Natural killer cell (primary cell): ENCODE measurements at regions not wholly inside any gene's neighbourhood (a gene's known extent, or its start where the extent isn't known, plus 50 kb on each side); places are given as distances from the start of the nearest gene placed in this dataset.

Experiments used
- ATAC-seq, 3 donors: fragments of 150-1000 bp in 2 of 3; fragments of 200-7000 bp in 1 of 3; cut with Tn5 transposase; 1 replicate in 1 of 3; 2 replicates in 2 of 3; pipeline ENCODE4 v1.10.0; 2021; ENCODE audit warnings: mild to moderate bottlenecking in 2 of 3, moderate library complexity in 2 of 3
- DNase-seq, 2 donors: peaks; one replicate each; pipeline versions ENCODE4 v3.0.0 to v3.0.0-alpha.2; 2013 to 2021; ENCODE audit warnings: mixed read lengths in 1 of 2
- H3K27ac ChIP-seq: one replicate; pipeline ENCODE4 v1.5.1; 2013; ENCODE audit warnings: mild to moderate bottlenecking, low read length
- H3K27me3 ChIP-seq: one replicate; pipeline ENCODE4 v1.6.1; 2013; ENCODE audit warnings: low read length; ENCODE audit not compliant: control insufficient read depth, insufficient read depth
- H3K36me3 ChIP-seq: one replicate; pipeline ENCODE4 v1.6.1; 2013; ENCODE audit warnings: low read length; ENCODE audit not compliant: control insufficient read depth, insufficient read depth
- H3K4me1 ChIP-seq: one replicate; pipeline ENCODE4 v1.6.1; 2013; ENCODE audit warnings: low read length; ENCODE audit not compliant: control insufficient read depth, insufficient read depth
- H3K4me3 ChIP-seq: one replicate; pipeline ENCODE4 v1.5.1; 2013; ENCODE audit warnings: low read length
- H3K9me3 ChIP-seq: one replicate; pipeline ENCODE4 v1.6.1; 2013; ENCODE audit warnings: low read length; ENCODE audit not compliant: control insufficient read depth, insufficient read depth
- H3K27ac Mint-ChIP-seq, 2 donors: one replicate each; pipeline ENCODE4 v1.8.0; 2022; ENCODE audit warnings: mild to moderate bottlenecking in 2 of 2, mixed read lengths in 2 of 2, moderate library complexity in 1 of 2
- H3K27me3 Mint-ChIP-seq, 2 donors: one replicate each; pipeline ENCODE4 v1.8.0; 2022; ENCODE audit warnings: low read depth in 2 of 2, mixed read lengths in 2 of 2
- H3K36me3 Mint-ChIP-seq: one replicate; pipeline ENCODE4 v1.8.0; 2022; ENCODE audit warnings: mixed read lengths
- H3K4me1 Mint-ChIP-seq, 2 donors: one replicate each; pipeline ENCODE4 v1.8.0; 2022; ENCODE audit warnings: mixed read lengths in 2 of 2
- H3K4me3 Mint-ChIP-seq: one replicate; pipeline ENCODE4 v1.8.0; 2022; ENCODE audit warnings: mild to moderate bottlenecking, moderate library complexity, mixed read lengths
- H3K9me3 Mint-ChIP-seq, 2 donors: one replicate each; pipeline ENCODE4 v1.8.0; 2022; ENCODE audit warnings: mixed read lengths in 2 of 2
- WGBS: methylation state at CpG from one replicate; pipeline ENCODE4 v1.1.7; 2013; ENCODE audit warnings: missing lambda C conversion rate; ENCODE audit not compliant: insufficient coverage; 5-methylcytosine and 5-hydroxymethylcytosine counted together
- intact Hi-C: fragments of 100-400 bp; cut with micrococcal nuclease; formaldehyde crosslinking; loops from one replicate; pipeline ENCODE4 v1.14.2; 2022
- TF ChIP-seq, protein P1 (sequence below): fragments of 200-600 bp; IDR thresholded peaks from one replicate; pipeline ENCODE4 v1.8.0; 2022; ENCODE audit warnings: antibody characterized with exemption

DNA sequence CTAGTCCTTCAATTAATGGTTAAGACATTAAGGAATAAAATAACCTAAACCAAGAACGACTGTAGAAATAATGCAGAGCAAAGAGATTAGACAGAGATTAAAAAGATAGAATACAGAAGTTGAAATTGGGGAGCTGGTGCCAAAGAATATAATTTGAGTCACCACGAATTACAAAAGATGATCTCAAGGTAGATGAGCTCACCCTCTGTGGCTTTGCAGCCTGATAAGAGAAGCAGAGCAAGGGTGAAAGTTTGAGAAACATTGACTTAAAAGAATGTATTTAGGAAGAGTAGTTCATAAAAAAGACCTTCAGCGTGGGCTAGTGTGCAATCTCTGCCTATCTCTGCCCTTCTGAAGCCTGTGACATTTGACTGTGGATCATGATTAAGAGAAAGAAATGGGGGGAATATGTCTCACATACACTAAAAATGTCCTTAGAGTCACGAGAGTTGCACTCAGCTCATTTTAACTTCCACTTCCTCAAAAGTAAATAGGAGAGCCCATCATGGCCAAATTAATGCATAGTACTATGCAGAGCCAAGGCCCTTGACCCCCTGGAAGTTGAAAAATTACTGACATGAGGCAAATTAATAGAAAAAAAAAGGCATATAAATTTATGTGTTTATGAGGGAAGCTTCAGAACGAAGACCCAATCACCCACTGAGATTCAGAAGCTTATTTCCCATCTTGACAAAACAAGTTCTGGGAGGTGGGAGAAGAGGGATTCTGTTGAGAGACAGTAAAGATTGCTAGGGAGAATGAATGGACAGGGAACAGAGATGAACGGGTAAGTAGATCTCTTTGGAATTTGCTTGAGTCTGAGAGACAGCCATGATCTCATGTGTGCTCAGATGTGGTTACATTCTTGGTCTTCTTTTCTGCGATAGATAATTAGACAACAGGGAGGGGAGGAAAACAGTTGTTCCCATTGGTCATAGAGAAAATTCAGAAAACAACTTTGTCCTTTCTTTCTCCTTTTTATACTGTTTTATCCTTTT is 395.4 kb upstream of the LRRC7 start:
- peaks cover 11% of the 10 kb centered on the region for H3K36me3 Mint-ChIP-seq
- TF ChIP-seq, protein P1, sequence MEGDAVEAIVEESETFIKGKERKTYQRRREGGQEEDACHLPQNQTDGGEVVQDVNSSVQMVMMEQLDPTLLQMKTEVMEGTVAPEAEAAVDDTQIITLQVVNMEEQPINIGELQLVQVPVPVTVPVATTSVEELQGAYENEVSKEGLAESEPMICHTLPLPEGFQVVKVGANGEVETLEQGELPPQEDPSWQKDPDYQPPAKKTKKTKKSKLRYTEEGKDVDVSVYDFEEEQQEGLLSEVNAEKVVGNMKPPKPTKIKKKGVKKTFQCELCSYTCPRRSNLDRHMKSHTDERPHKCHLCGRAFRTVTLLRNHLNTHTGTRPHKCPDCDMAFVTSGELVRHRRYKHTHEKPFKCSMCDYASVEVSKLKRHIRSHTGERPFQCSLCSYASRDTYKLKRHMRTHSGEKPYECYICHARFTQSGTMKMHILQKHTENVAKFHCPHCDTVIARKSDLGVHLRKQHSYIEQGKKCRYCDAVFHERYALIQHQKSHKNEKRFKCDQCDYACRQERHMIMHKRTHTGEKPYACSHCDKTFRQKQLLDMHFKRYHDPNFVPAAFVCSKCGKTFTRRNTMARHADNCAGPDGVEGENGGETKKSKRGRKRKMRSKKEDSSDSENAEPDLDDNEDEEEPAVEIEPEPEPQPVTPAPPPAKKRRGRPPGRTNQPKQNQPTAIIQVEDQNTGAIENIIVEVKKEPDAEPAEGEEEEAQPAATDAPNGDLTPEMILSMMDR = no peak
- H3K4me3 ChIP-seq = no peak overlapping the region
- H3K27ac Mint-ChIP-seq = no peak overlapping the region
- intact Hi-C loops = no loop called here
- 62% methylated on average over 6 of the region's 7 CpGs for WGBS
- H3K4me3 Mint-ChIP-seq = no peak overlapping the region
- H3K9me3 Mint-ChIP-seq = peaks cover 16 to 17% of the 10 kb centered on the region in 2 donors
- ATAC-seq (no peak), DNase-seq (no peak)
- H3K4me1 Mint-ChIP-seq = no peaks in the 10 kb centered on the region
- H3K9me3 ChIP-seq = peaks cover 7% of the 10 kb centered on the region
- no peaks in the 10 kb centered on the region for H3K27me3 ChIP-seq
- no peaks in the 10 kb centered on the region for H3K27me3 Mint-ChIP-seq
- no peaks in the 10 kb centered on the region for H3K4me1 ChIP-seq
- no peaks in the 10 kb centered on the region for H3K36me3 ChIP-seq
- no peak overlapping the region for H3K27ac ChIP-seq

DNA sequence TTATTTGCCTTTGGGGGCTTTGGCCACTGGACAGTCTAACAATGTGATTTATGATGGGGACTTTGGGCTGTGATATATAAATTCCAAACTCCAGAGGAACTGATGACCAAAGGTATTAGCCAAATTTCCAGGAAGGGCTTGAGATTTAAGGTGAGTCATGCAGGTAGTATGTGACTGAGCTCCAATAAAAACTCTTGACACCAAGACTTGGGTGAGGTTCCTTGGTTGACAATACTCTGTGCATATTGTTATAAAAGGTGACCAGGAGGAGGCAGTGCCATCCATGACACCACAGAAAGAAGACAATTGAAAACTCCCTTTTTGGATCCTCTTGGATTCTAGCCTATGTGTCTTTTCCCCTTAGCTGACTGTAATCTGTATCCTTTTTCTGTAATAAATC is 392.7 kb upstream of the LRRC7 start:
- Mint-ChIP-seq H3K36me3 (peaks cover 5% of the 10 kb centered on the region), H3K27me3 (no peaks in the 10 kb centered on the region), H3K9me3 (peaks cover 12 to 17% of the 10 kb centered on the region in 2 donors), H3K4me1 (no peaks in the 10 kb centered on the region), H3K27ac (no peak overlapping the region), H3K4me3 (no peak overlapping the region)
- Histone ChIP-seq H3K36me3 (no peaks in the 10 kb centered on the region), H3K9me3 (peaks cover 7% of the 10 kb centered on the region), H3K4me1 (no peaks in the 10 kb centered on the region), H3K27me3 (no peaks in the 10 kb centered on the region), H3K4me3 (no peak overlapping the region), H3K27ac (no peak overlapping the region)
- ATAC-seq (no peak), DNase-seq (no peak)
- intact Hi-C loops = no loop called here
- TF ChIP-seq, protein P1 = no peak

DNA sequence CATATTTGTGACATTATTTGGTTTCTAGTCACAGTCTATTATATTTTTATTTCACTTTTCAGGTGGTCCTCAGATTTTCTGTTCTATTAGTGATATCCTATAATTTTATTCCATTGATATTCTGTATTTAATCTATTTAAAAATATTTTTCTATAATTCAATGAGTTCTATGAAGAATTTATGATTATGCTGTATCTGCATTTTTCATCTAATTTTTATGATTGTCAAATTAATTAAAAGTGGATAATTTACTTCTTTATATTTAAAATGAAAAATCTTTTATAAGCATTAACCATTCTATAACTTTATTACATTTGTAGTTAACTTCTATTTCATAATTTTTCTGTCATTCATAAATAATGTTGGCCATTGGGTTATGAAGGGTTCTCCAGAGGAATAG is 387.4 kb upstream of the LRRC7 start:
- Mint-ChIP-seq H3K4me3 (no peak overlapping the region), H3K27me3 (no peaks in the 10 kb centered on the region), H3K4me1 (no peaks in the 10 kb centered on the region), H3K9me3 (peaks cover 3 to 4% of the 10 kb centered on the region in 2 donors), H3K36me3 (no peaks in the 10 kb centered on the region), H3K27ac (no peak overlapping the region)
- DNase-seq = no peak
- Histone ChIP-seq H3K4me3 (no peak overlapping the region), H3K27me3 (no peaks in the 10 kb centered on the region), H3K9me3 (no peaks in the 10 kb centered on the region), H3K4me1 (no peaks in the 10 kb centered on the region), H3K36me3 (no peaks in the 10 kb centered on the region), H3K27ac (no peak overlapping the region)
- ATAC-seq = no peak
- intact Hi-C loops = no loop called here
- TF ChIP-seq, protein P1 = no peak

DNA sequence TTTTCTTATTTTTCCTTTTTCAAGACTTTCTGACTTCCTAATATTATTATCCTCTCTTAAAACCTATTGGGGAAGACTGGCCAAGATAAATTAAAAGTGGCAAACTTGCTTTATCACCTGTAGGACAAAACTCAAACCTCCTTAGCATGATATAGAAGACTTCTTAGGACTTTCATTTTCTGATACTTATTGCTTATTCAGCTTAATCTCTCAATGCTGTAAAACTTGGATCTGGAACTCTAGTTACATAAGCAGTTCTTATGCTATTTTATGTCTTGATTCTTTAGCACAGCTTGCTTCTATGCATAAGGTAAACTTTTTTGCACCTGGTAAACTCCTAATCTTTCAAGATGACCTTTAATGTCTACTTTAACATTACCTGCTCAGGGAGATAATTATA is 382.3 kb upstream of the LRRC7 start:
- H3K27ac Mint-ChIP-seq = no peak overlapping the region
- no peak overlapping the region for H3K4me3 Mint-ChIP-seq
- Histone ChIP-seq H3K27me3 (no peaks in the 10 kb centered on the region), H3K4me1 (no peaks in the 10 kb centered on the region), H3K4me3 (no peak overlapping the region), H3K9me3 (peaks cover 4% of the 10 kb centered on the region), H3K36me3 (no peaks in the 10 kb centered on the region), H3K27ac (no peak overlapping the region)
- no peaks in the 10 kb centered on the region for H3K4me1 Mint-ChIP-seq
- TF ChIP-seq, protein P1 = no peak
- H3K9me3 Mint-ChIP-seq = peaks cover 11 to 13% of the 10 kb centered on the region in 2 donors
- no peaks in the 10 kb centered on the region for H3K27me3 Mint-ChIP-seq
- H3K36me3 Mint-ChIP-seq = peaks cover 9% of the 10 kb centered on the region
- intact Hi-C loops = no loop called here
- DNase-seq (no peak), ATAC-seq (no peak)
